Stimulated activated CD8-positive, alpha-beta memory T cell treated with anti-CD3 and anti-CD28 coated beads, Interleukin-12 subunit alpha, Interleukin-12 subunit beta, amount 100 ng/mL, for 1 hour (primary cell): ENCODE measurements at regions not wholly inside any gene's neighbourhood (a gene's known extent, or its start where the extent isn't known, plus 50 kb on each side); places are given as distances from the start of the nearest gene placed in this dataset.

ENCODE experiments used
- DNase-seq: peaks from one replicate; pipeline ENCODE4 v3.0.0-alpha.2; 2020; ENCODE audit warnings: low read depth

- DNase-seq = no peak
Measured at GRCh38 chr4:71241501-71242288, 97.1 kb upstream of the SLC4A4 start.

DNA sequence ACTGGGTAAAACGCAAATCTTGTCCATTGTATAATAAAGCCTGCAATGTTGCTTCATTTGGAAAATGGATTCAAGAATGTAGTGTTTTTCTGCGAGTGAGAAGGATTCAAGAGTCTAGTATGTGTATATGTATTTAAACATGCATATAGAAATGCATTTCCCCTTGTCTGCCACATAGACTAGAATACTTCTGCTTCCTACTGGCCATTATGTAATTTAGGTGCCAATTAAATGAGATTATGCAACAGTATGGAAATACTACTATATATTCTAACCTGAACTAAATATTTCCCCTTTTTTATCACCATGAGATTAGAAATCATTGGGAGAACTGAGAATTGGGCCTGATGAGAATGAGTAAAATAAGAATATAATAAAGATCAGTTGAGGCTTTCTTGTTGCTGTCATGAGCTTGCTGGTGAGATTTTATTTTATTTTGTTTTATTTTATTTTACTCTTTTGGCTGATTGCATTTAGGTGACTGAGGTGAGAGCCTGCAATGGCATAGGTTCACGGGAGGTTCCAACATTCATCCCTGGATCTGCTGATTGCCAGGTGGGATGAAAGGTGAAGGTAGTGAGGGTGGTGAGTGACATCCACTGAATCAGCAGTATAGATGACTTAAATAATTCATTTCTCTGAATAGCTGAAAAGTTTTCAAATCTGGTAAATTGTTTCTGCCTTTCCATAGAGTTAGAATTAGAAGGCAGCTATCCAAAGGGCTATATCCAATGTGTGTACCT, 95.6 kb upstream of the SLC4A4 start:
- no peak for DNase-seq

- no peak for DNase-seq
Measured at GRCh38 chr4:71247706-71248105, 91.1 kb upstream of the SLC4A4 start.

DNA sequence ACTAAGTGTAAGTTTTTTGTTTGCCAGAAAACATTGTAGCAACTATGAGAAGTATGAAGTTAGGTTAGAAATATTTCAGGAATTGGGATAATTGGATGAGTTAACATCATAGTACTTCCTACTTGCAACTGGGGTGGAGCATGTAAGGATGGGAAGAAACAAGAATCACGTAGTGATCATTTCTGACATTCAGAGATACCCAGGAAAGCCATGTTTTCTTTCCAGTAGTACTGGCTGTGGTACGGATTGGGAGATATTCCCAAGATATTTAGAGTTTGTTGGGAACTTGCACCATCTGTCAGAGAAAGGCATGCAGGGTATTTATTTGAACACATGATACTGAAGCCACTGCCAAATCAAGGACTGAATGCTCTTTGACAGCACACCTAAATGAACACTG, 87.6 kb upstream of the SLC4A4 start:
- no peak for DNase-seq

DNA sequence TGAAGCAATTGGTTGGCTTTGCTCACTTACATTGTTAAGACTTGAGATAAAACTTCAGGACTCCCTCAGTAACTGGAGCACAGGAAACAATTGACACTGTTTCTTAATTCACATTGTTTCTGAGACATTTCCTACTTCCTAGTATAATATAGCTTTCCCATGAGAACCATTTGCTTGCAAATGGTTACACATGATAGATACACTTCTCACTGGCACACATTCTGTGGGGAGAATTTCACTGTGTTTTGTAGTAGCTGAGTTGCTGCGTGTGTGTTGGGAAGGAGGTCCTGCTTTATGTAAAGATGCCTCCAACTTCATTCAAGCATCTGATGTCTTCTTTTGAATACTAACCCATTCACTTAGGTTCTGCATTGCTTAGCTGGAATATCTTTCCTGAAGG, 85.3 kb upstream of the SLC4A4 start:
- DNase-seq = no peak

- DNase-seq = no peak
Measured at GRCh38 chr4:71254451-71255012, 84.3 kb upstream of the SLC4A4 start.

- no peak for DNase-seq
Measured at GRCh38 chr4:71255976-71256375, 82.8 kb upstream of the SLC4A4 start.

- no peak for DNase-seq
Measured at GRCh38 chr4:71257761-71258160, 81.1 kb upstream of the SLC4A4 start.

DNA sequence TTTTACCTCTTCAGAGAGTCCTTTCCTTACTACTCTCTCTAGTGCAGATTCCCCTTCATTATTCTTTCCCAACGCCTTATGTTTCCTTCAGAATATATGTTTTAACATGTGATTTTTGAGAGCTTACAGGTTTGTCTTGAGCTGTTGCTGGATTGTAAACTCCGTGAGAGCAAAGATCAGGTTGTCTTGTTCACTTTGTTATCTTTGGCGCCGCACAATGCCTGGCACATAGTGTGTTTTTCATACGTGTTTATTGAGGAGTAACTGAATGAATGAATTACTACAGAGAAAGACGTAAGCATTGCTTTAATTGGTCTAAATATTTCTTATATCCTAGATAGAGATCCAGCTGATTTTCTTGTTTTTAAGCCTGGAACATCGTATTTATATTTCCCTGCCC, 80.5 kb upstream of the SLC4A4 start:
- DNase-seq = no peak

DNA sequence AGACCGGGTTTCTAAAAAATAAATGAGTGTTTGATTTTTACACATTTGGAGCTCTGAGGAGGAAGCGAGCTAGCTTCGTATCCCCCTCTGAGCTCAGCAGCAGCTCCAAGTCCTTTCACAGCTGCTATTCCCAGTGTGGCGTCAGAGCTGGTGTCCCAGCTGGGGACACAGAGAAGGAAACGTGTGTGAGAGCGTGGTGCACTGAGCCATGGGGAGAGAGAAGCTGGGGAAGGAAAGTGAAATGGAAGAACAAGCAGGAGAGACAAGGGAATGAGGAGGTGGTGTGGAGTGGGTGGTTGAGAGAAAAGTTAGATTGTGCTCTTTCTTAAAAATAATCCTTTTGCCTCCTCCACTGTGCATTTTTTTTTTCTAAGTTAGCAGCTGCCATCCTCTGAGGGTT, 79.5 kb upstream of the SLC4A4 start:
- no peak for DNase-seq

GRCh38 chr4:71259911-71260331, 78.9 kb upstream of the SLC4A4 start:
- DNase-seq = no peak

- DNase-seq = no peak
Measured at GRCh38 chr4:71260544-71260943, 78.3 kb upstream of the SLC4A4 start.

- DNase-seq = no peak
Measured at GRCh38 chr4:71261001-71261400, 77.8 kb upstream of the SLC4A4 start.

- DNase-seq = no peak
Measured at GRCh38 chr4:71261633-71262121, 77.1 kb upstream of the SLC4A4 start.

GRCh38 chr4:71262161-71262560, 76.7 kb upstream of the SLC4A4 start:
- DNase-seq = no peak

GRCh38 chr4:71266090-71266794, 72.6 kb upstream of the SLC4A4 start:
- DNase-seq = no peak

- DNase-seq = no peak
Measured at GRCh38 chr4:71267244-71267643, 71.6 kb upstream of the SLC4A4 start.

DNA sequence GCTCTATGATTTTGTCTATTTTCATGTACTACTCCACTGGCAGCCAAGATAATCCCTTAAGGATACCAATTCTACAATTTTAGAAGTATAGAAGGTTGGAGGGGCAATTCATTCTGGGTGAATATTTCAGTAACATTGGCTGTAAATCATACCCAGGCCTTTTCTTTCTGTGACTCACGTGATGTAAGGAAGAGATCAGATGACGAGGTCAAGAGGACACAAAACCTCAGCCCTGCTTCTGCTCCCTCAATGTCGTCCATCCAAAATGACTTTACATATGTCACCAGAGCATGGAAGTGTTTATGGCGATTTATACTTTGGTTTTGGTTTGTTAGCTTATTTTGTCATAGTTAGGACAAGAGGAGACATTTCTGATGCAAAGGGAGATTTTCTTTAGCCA, 70.7 kb upstream of the SLC4A4 start:
- no peak for DNase-seq

- no peak for DNase-seq
Measured at GRCh38 chr4:71269233-71269632, 69.6 kb upstream of the SLC4A4 start.

DNA sequence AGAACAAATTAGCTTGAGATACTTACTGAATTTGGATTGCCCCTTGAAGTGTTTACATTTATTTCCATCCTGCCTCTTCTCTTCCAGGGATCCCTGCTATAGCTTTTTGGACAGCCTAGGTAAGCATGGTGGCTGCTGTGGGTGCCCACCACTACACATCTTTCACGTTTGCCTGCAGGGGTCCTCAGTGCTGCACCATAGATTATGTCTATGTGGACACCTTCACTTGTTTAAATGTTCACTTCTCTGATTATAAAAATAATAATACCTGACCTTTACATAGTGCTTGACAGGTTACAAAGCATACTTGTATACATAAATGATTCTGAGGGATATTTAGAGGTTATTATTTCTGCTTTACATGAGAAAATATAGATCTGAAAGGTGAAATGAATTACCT, 67.9 kb upstream of the SLC4A4 start:
- DNase-seq = no peak

GRCh38 chr4:71272976-71273375, 65.8 kb upstream of the SLC4A4 start:
- no peak for DNase-seq

DNA sequence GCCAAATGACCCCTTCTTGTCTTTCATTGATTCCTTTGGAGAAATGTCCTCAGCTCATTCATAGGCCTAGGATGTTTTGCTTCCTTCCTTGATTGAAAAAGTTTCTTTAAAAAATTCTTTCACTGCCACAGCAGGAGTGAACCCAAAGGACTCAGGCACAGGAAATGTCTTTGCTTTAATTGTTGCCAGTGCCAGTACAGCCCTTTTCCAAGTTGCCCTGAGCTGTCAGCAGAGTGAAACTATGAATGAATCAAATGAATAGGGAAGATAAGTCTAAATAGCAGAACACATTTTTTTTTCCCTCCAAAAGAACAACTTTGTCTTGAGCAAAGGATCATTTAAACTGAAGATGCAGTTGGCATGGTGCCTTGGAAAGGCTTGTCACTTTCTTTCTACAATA, 63.8 kb upstream of the SLC4A4 start:
- DNase-seq = no peak

- no peak for DNase-seq
Measured at GRCh38 chr4:71275570-71275969, 63.2 kb upstream of the SLC4A4 start.
